ENCODE measurements at regions not wholly inside any gene's neighbourhood (a gene's known extent, or its start where the extent isn't known, plus 50 kb on each side); places are given as distances from the start of the nearest gene placed in this dataset.

DNA sequence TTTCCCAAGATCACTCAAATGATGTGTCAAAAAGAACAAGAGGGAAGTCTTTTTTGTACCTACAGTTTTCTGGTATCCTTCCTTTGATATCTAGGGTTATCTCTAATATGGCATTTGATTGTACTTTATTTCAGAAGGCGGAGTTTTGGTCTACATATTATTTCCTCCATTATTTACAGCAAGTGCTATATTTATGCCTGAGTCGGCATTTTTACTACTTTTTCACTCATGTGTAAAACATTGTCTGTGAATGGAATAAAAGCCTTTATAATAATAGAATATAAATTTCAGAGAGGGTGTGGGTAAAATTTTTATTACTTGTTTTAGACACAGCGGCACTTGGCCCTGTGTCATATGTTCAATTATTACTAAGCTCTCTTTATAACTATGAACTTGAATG lies 398.4 kb downstream of the BCKDHB start:
- Histone ChIP-seq H3K79me1 (ENCODE audit: low read depth, low read length) (no peaks in the 10 kb centered on the region), H4K20me1 (replicated peaks in 1 of 2; ENCODE audit: control insufficient read depth in 1 of 2, insufficient read depth in 2 of 2, low read length in 2 of 2) (no peaks in the 10 kb centered on the region), H3K27me3 (replicated peaks in 1 of 4; ENCODE audit: control insufficient read depth in 3 of 4, extremely low read depth in 1 of 4, insufficient read depth in 3 of 4, low read length in 3 of 4) (no peaks in the 10 kb centered on the region), H3K9me3 (ENCODE audit: insufficient read depth in 2 of 2, low read depth in 1 of 2, low read length in 1 of 2) (no peaks in the 10 kb centered on the region), H3K18ac (ENCODE audit: extremely low read depth, low read length) (no peak overlapping the region), H3K27ac (ENCODE audit: low read depth, low read length) (no peak overlapping the region), H3K23ac (ENCODE audit: insufficient read length) (no peak overlapping the region), H3K14ac (ENCODE audit: insufficient read length) (no peak overlapping the region), H2BK20ac (ENCODE audit: low read length) (no peak overlapping the region), H2BK120ac (replicated peaks; ENCODE audit: low read depth, low read length) (no peak overlapping the region), H3K23me2 (ENCODE audit: low read depth, low read length) (no peaks in the 10 kb centered on the region), H3K79me2 (ENCODE audit: control insufficient read depth in 1 of 2, insufficient read depth in 2 of 2, low read length in 2 of 2) (no peaks in the 10 kb centered on the region), H2BK12ac (ENCODE audit: low read depth, low read length) (no peak overlapping the region), H2AK5ac (ENCODE audit: low read depth, low read length) (no peak overlapping the region), H3K36me3 (ENCODE audit: control insufficient read depth in 2 of 4, insufficient read depth in 4 of 4, low read length in 3 of 4) (no peaks in the 10 kb centered on the region), H2BK15ac (ENCODE audit: low read length) (no peak overlapping the region), H3K4me1 (replicated peaks in 1 of 4; ENCODE audit: control insufficient read depth in 3 of 4, insufficient read depth in 4 of 4, low read length in 3 of 4) (peaks cover 0 to 2% (median 0%) of the 10 kb centered on the region in 4 experiments; a peak in 1 of 7 replicates), H4K5ac (ENCODE audit: insufficient read length, low read depth, low read length) (no peak overlapping the region), H2AFZ (ENCODE audit: low read length) (no peak overlapping the region), H3K4ac (replicated peaks; ENCODE audit: insufficient read length, low read depth, low read length) (no peak overlapping the region), H4K8ac (ENCODE audit: extremely low read depth, insufficient read depth, low read length) (no peak overlapping the region), H2BK5ac (ENCODE audit: low read depth, low read length) (no peak overlapping the region), H3K4me3 (ENCODE audit: extremely low read depth in 1 of 4, insufficient read depth in 2 of 4, low read depth in 3 of 4, low read length in 4 of 4) (no peak overlapping the region), H3K9ac (replicated peaks in 1 of 4; ENCODE audit: extremely low read depth in 1 of 4, low read depth in 3 of 4, low read length in 3 of 4) (no peak overlapping the region), H3K56ac (replicated peaks; ENCODE audit: insufficient read length, low read depth, low read length) (no peak overlapping the region), H3K4me2 (ENCODE audit: insufficient read depth in 1 of 2, low read depth in 2 of 2, low read length in 2 of 2) (no peak overlapping the region), H4K91ac (replicated peaks; ENCODE audit: insufficient read length, low read length) (no peak overlapping the region)
- POLR2A ChIA-PET (ENCODE audit: partially characterized antibody), result no interaction called here
- TF ChIP-seq MAFK (IDR thresholded peaks at IDR 0.05; ENCODE audit: low read depth, low read length), result peak; percentile 76; the same call in 1 of the 2 replicates
- no peak for TF ChIP-seq SRF (IDR thresholded peaks at IDR 0.05; ENCODE audit: low read depth, low read length)
- TF ChIP-seq TCF12 (IDR thresholded peaks at IDR 0.05; ENCODE audit: low read depth, low read length), result no peak
- TF ChIP-seq FOSL1 (IDR thresholded peaks at IDR 0.05; ENCODE audit: insufficient read depth, low read depth, low read length), result no peak
- TF ChIP-seq RFX5 (IDR thresholded peaks at IDR 0.05; ENCODE audit: borderline replicate concordance, low read depth, low read length), result no peak
- no peak for TF ChIP-seq JUND (IDR thresholded peaks at IDR 0.05; ENCODE audit: low read length)
- TF ChIP-seq SUZ12 (IDR thresholded peaks at IDR 0.05; ENCODE audit: low read length), result no peak
- WGBS, 2 experiments (ENCODE audit: extremely low coverage in 1 of 2, insufficient coverage in 1 of 2, insufficient read length in 1 of 2, insufficient replicate concordance in 2 of 2, low coverage in 1 of 2, low lambda C conversion rate in 2 of 2, missing lambda C conversion rate in 1 of 2), result 89% methylated on average over 3 of the region's 3 CpGs; no CpG with 5 or more reads in 1 of the 2 experiments
- FAIRE-seq, result no peak
- CTCF ChIA-PET (ENCODE audit: partially characterized antibody), result no interaction called here
- DNase-seq (ENCODE audit: low read depth in 1 of 2, low spot score in 2 of 2), result no peak

Measured in H1 (cell line).